Sciatic nerve (tissue), 2 donors: ENCODE measurements at regions not wholly inside any gene's neighbourhood (a gene's known extent, or its start where the extent isn't known, plus 50 kb on each side); places are given as distances from the start of the nearest gene placed in this dataset.
"Not testable (repeated sequence)": the region's sequence is repeated elsewhere in the genome, so short reads cannot be mapped to it uniquely, and the experiment has no call there.

ENCODE experiments used
- ATAC-seq: fragments of 200-7000 bp; cut with Tn5 transposase; one replicate; pipeline ENCODE4 v1.9.1; 2020; ENCODE audit warnings: mild to moderate bottlenecking, moderate library complexity
- DNase-seq: peaks from one replicate; pipeline ENCODE4 v3.0.0-alpha.2; 2020; ENCODE audit warnings: low spot score
- intact Hi-C: fragments of 100-400 bp; cut with DNase I; formaldehyde crosslinking; loops from one replicate; pipeline ENCODE4 v1.14.2; 2022
- donor health status: DM: no; HTN: no; CAD: no.
- donor health status: DM: no; HTN: no; CAD: no.

DNA sequence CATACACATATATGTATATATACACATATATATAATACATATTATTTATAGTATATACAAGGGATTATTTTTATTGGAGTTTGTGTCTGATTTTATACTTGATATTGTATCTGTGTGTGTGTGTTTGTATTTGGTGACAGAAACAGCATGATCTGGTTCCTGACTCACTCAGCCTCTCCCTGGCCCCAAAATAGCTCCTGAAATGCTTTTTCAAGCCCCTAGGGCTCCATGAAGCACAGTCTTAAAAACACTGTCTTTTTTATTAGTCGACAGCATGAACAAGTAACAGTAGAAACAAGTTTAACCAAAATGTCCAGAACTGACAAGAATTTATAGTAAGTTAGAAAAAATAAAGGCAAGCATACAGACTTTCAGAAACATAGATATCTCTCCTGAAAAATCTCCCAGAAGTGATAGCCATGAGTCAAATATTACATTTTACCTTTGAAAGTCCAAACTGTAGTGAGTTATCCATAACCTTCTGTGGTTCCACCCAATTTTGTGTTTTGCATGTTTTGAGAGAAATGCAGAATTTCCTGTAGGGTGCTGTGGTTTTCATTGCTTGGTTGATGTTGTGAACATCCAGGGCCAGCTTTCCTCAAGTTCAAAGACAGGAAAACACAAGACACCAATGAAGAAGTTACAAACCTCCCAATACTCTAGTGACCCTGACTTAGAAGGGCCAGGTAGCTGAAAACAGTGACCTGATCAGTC lies 98.5 kb upstream of the CCDC80 start:
- ATAC-seq = no peak
- intact Hi-C loops = no loop called here
- DNase-seq = no peak

- ATAC-seq = no peak
- intact Hi-C loops = no loop called here
- DNase-seq = no peak
These were observed 97.4 kb upstream of the CCDC80 start for GRCh38 chr3:112738366-112738765.

GRCh38 chr3:112736805-112737566 lies 96.0 kb upstream of the CCDC80 start:
- intact Hi-C loops = no loop called here
- no peak for ATAC-seq

DNA sequence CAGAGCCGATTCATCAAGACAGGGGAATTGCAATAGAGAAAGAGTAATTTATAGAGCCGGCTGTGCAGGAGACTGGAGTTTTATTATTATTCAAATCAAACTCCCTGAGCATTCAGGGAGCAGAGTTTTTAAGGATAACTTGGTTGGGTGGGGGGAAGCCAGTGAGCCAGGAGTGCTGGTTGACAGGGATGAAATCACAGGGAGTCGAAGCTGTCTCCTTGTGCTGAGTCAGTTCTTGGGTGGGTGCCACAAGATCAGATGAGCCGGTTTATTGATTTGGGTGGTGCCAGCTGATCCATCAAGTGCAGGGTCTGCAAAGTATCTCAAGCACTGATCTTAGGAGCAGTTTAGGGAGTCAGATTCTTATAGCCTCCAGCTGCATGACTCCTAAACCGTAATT lies 95.4 kb upstream of the CCDC80 start:
- no peak for ATAC-seq
- intact Hi-C loops = no loop called here
- DNase-seq = no peak

More at GRCh38 chr3:112736805-112737566, 96.0 kb upstream of the CCDC80 start:
- DNase-seq = no peak

- intact Hi-C loops = no loop called here
- ATAC-seq = no peak
- DNase-seq = no peak
These were observed 95.0 kb upstream of the CCDC80 start for GRCh38 chr3:112735926-112736325.

GRCh38 chr3:112734736-112735350 lies 93.9 kb upstream of the CCDC80 start:
- intact Hi-C loops = no loop called here
- peak; percentile 69 for ATAC-seq
- DNase-seq = peak; percentile 68

DNA sequence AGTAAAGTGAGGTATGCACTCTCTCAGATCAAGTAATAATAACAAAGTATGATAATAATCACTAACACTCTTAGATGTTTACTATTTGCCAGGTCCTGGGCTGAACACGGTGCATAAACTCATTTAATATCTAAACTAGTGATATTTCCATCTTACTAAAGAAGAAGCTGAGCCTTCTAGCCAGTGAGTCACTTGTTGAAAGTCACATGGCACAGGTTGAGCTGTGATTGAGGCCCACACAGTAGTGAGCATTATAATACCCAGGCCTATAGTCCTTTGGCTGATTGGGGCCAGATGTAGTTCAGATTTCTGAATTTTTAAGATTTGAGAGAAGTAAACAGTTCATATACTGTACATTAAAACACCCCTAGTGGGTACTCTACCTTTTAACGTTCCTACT lies 93.2 kb upstream of the CCDC80 start:
- intact Hi-C loops = no loop called here
- no peak for DNase-seq
- no peak for ATAC-seq

GRCh38 chr3:112730210-112730609 lies 89.3 kb upstream of the CCDC80 start:
- ATAC-seq (no peak), DNase-seq (no peak)
- intact Hi-C loops = no loop called here

- intact Hi-C loops = no loop called here
- DNase-seq = no peak
- no peak for ATAC-seq
These were observed 80.3 kb upstream of the CCDC80 start for GRCh38 chr3:112721231-112721630.

- intact Hi-C loops = no loop called here
- ATAC-seq = no peak
These were observed 78.0 kb upstream of the CCDC80 start for GRCh38 chr3:112718967-112719366.

GRCh38 chr3:112718516-112718915 lies 77.6 kb upstream of the CCDC80 start:
- ATAC-seq = no peak
- no peak for DNase-seq
- intact Hi-C loops = no loop called here

More at GRCh38 chr3:112718967-112719366, 78.0 kb upstream of the CCDC80 start:
- DNase-seq = no peak

- intact Hi-C loops = no loop called here
- ATAC-seq (no peak), DNase-seq (no peak)
These were observed 69.0 kb upstream of the CCDC80 start for GRCh38 chr3:112709911-112710310.

DNA sequence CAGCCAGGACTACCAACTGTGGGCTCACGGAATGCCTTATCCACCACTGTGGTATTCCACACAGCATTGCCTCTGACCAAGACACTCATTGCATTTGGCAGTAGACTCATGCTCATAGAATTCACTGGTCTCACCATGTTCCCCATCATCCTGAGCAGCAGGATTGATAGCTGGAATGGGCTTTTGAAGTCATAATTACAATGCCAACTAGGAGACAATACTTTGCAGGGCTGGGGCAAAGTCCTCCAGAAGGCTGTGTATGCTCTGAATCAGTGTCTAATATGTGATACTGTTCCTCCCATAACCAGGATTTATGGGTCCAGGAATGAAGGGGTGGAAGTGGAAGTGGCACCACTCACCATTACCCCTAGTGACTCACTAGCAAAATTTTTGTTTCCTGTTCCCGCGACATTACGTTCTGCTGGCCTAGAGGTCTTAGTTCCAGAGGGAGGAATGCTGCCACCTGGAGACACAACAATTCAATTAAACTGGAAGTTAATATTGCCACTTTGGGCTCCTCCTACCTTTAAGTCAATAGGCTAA lies 58.6 kb upstream of the CCDC80 start:
- intact Hi-C loops = no loop called here
- DNase-seq (no peak), ATAC-seq (no peak)

GRCh38 chr3:112698442-112698841 lies 57.5 kb upstream of the CCDC80 start:
- intact Hi-C loops, ATAC-seq: not testable (repeated sequence)

GRCh38 chr3:112696244-112696643 lies 55.3 kb upstream of the CCDC80 start:
- ATAC-seq, intact Hi-C loops, DNase-seq: not testable (repeated sequence)

More at GRCh38 chr3:112698442-112698841, 57.5 kb upstream of the CCDC80 start:
- DNase-seq = not testable (repeated sequence)

DNA sequence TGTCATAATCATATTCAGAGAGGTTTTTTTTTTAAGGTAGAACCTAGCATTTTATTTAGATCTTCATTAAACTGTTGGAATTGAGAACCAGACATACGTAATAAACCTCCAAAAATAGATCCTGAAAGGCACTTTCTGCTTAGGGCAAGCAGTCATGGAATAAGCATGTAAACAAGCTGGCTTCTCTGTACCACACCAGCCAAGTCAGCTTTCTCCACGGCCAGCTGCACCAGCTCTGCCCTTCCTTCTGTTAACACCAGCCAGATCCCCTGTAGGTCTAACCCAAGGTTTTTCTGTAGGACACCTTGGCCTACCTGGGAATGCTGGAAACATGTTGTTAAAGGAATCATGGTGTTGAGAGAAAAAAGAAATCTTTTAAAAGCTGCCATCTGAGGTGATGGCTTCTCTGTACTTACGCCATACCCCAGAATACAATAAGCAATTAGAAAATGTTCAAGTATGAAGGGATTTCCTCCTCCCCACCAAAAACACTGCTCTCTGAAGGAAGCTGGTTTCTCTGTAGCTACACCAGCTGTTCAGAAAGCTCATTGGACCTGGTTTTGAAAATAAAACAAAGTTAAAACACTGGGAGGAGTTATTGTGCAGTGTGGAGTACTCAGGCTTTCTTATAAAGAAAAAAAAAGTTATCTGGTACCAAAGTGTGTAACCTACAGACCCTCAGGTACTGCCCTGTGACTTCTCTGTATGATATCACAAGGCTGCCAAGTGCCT lies 54.6 kb upstream of the CCDC80 start:
- intact Hi-C loops, DNase-seq: not testable (repeated sequence)
- ATAC-seq = peak; percentile 61

DNA sequence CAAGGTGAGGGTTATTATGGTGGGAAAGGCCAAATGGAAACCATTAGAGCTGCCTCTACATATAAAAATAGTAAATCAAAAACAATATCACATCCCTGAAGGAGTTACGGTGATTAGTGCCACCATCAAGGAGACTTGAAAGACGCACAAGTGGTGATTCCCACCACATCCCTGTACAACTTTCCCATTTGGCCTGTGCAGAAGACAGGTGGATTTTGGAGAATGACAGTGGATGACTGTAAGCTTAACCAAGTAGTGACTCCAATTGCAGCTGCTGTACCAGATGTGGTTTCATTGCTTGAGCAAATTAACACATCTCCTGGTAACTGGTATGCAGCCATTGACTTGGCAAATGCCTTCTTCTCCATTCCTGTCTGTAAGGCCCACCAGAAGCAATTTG lies 54.0 kb upstream of the CCDC80 start:
- ATAC-seq = not testable (repeated sequence)

DNA sequence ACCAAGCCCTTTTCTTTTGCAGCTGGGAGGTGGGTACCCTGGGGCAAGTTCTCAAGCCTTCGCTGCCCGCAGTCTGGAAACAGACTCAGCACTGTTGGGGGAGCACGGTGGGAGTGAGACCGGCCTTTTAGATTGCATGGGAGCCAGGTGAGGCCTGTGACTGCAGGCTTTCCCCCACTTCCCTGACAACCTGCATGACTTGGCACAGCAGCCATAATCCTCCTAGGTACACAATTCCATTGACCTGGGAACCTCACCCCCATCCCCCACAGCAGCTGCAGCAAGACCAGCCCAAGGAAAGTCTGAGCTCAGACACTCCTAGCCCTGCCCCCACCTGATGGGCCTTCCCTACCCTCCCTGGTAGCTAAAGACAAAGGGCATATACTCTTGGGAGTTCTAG lies 52.2 kb upstream of the CCDC80 start:
- intact Hi-C loops = no loop called here
- DNase-seq (no peak), ATAC-seq (no peak)

More for the DNA sequence above, 54.0 kb upstream of the CCDC80 start:
- DNase-seq, intact Hi-C loops: not testable (repeated sequence)
